Gastrocnemius medialis (tissue), 4 donors: ENCODE measurements at regions not wholly inside any gene's neighbourhood (a gene's known extent, or its start where the extent isn't known, plus 50 kb on each side); places are given as distances from the start of the nearest gene placed in this dataset.

Source experiments
- ATAC-seq, 2 donors: fragments of 150-250 bp; one replicate each; pipeline ENCODE4 v1.9.1; 2016
- DNase-seq, 2 donors: peaks; one replicate each; pipeline ENCODE4 v3.0.0-alpha.2; 2019
- H3K27ac ChIP-seq, 4 donors: fragments of 200-600 bp; sonication (generic); 1 replicate in 1 of 4; 2 replicates in 3 of 4; pipeline ENCODE4 v1.5.1; 2016 to 2018; ENCODE audit warnings: mild to moderate bottlenecking in 2 of 4, moderate library complexity in 1 of 4
- H3K27me3 ChIP-seq, 3 donors: fragments of 200-600 bp; sonication (generic) in 2 of 3; 1 replicate in 1 of 3; 2 replicates in 2 of 3; pipeline versions ENCODE4 v1.5.1 to v1.6.0; 2016 to 2019; ENCODE audit warnings: mild to moderate bottlenecking in 1 of 3, moderate library complexity in 1 of 3
- H3K36me3 ChIP-seq, 2 donors: fragments of 200-600 bp; sonication (generic) in 1 of 2; one replicate each; pipeline ENCODE4 v1.5.1; 2017 to 2018
- H3K4me1 ChIP-seq, 2 donors: fragments of 200-600 bp; sonication (generic) in 1 of 2; one replicate each; pipeline ENCODE4 v1.5.1; 2016 to 2017; ENCODE audit warnings: mild to moderate bottlenecking in 2 of 2
- H3K4me3 ChIP-seq, 4 donors: fragments of 200-600 bp; sonication (generic) in 3 of 4; 1 replicate in 1 of 4; 2 replicates in 3 of 4; pipeline ENCODE4 v1.5.1; 2016 to 2019; ENCODE audit warnings: mild to moderate bottlenecking in 2 of 4
- H3K9me3 ChIP-seq, 3 donors: fragments of 200-600 bp; sonication (generic) in 2 of 3; 1 replicate in 1 of 3; 2 replicates in 2 of 3; pipeline ENCODE4 v1.5.1; 2016 to 2019
- CTCF ChIP-seq, 5 experiments: fragments of 450-650 bp in 3 of 5; fragments of 200-600 bp in 2 of 5; sonication (generic) in 2 of 5; IDR thresholded peaks in 4 of 5; conservative IDR thresholded peaks in 1 of 5; 1 replicate in 4 of 5; 2 replicates in 1 of 5; pipeline ENCODE4 v1.5.1; 2016 to 2019; ENCODE audit warnings: antibody characterized with exemption in 5 of 5, mild to moderate bottlenecking in 3 of 5, moderate library complexity in 3 of 5
- POLR2A ChIP-seq, 2 donors: fragments of 450-650 bp; IDR thresholded peaks; one replicate each; pipeline ENCODE4 v1.6.1; 2017; ENCODE audit warnings: antibody characterized with exemption in 2 of 2, mild to moderate bottlenecking in 2 of 2, moderate library complexity in 2 of 2
- in situ Hi-C, 4 donors: fragments of 200-750 bp; cut with MboI; loops; one replicate each; pipeline versions ENCODE4 v1.15.0 to v1.8.0; 2017; ENCODE audit warnings: low sequenced_read_pairs in 4 of 4
- intact Hi-C: fragments of 100-400 bp; cut with DNase I; formaldehyde crosslinking; loops from one replicate; pipeline ENCODE4 v1.15.1; 2023; ENCODE audit warnings: low total_unique reads

DNA sequence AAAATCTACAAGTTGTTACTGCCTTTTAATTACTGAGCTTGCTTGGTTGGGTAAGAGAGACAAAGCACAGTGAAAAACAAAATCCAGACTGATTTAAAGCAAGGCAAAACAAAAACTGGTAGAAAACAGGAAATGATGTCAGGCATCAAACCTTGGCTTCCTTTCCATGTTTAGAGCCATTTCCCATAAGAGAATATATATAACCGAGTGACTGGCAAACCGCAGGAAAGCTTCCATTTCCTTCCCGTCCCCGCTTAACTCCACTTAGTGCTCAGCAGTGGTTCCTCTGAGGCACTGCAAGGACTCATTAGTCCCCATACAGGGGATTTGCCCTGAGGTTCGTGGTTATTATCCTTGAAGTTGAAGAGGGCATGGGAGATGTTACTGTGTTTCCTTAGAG is 446.3 kb downstream of the LPIN1 start:
- H3K9me3 ChIP-seq: no peaks in the 10 kb centered on the region
- H3K4me3 ChIP-seq: no peak overlapping the region
- DNase-seq (no peak), ATAC-seq (no peak)
- in situ Hi-C loops: no loop called here
- H3K4me1 ChIP-seq: no peaks in the 10 kb centered on the region
- no peaks in the 10 kb centered on the region for H3K36me3 ChIP-seq
- H3K27ac ChIP-seq: peak overlapping the region in 3 of 4 donors; percentile 29 to 53 (median 35)
- intact Hi-C loops: no loop called here
- TF ChIP-seq POLR2A (IDR thresholded peaks at IDR 0.05) (no peak), CTCF (IDR thresholded peaks at IDR 0.05 in 4 of 5, conservative IDR thresholded peaks at IDR 0.05 in 1 of 5) (no peak)
- H3K27me3 ChIP-seq: no peaks in the 10 kb centered on the region

DNA sequence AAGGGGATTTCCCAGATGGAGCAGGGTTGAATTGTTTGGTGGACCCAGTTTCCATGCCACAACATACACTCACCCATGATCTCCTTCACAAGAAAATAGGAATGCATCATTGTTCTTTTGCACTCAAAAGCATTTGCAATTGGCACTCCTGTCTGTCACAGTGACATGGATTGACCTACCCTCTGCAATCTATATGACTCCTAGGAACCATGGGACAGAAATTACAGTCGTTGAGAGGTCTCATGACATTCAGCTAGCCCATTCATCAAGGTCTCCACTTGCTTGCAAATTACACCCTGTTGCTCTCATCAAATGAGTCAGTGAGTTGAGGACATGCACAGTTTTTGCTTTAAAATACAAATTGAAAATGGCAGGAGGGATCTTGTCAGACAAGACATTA is 448.5 kb downstream of the LPIN1 start:
- no peaks in the 10 kb centered on the region for H3K27me3 ChIP-seq
- H3K4me1 ChIP-seq: no peaks in the 10 kb centered on the region
- in situ Hi-C loops (no loop called here), intact Hi-C loops (no loop called here)
- no peaks in the 10 kb centered on the region for H3K9me3 ChIP-seq
- DNase-seq (no peak), ATAC-seq (no peak)
- H3K27ac ChIP-seq: no peak overlapping the region
- TF ChIP-seq CTCF (IDR thresholded peaks at IDR 0.05 in 4 of 5, conservative IDR thresholded peaks at IDR 0.05 in 1 of 5): no peak
- no peak for TF ChIP-seq POLR2A (IDR thresholded peaks at IDR 0.05)
- H3K4me3 ChIP-seq: no peak overlapping the region
- no peaks in the 10 kb centered on the region for H3K36me3 ChIP-seq

GRCh38 chr2:12196495-12196894 is 450.1 kb downstream of the LPIN1 start:
- intact Hi-C loops (no loop called here), in situ Hi-C loops (no loop called here)

DNA sequence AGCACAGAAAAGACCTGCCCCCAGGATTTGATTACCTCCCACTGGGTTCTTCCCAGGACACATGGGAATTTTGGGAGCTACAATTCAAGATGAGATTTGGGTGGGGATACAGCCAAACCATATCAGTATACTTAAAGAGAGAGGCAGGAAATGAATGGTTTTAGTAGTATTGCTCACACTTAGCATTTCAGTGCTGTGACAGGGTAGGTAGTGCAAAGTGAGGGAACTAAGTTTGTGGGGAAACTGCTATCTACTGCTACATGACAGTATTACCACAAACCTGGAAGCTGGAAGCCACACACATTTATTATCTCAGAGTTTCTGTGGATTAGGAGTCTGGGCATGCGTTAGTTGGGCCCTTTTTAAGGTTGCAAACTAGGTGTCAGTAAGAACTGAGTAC is 450.7 kb downstream of the LPIN1 start:
- in situ Hi-C loops: no loop called here
- TF ChIP-seq POLR2A (IDR thresholded peaks at IDR 0.05) (no peak), CTCF (IDR thresholded peaks at IDR 0.05 in 4 of 5, conservative IDR thresholded peaks at IDR 0.05 in 1 of 5) (no peak)
- H3K36me3 ChIP-seq: no peaks in the 10 kb centered on the region
- no peaks in the 10 kb centered on the region for H3K27me3 ChIP-seq
- H3K4me3 ChIP-seq: no peak overlapping the region
- no peak for ATAC-seq
- DNase-seq: no peak
- H3K9me3 ChIP-seq: no peaks in the 10 kb centered on the region
- H3K4me1 ChIP-seq: no peaks in the 10 kb centered on the region
- intact Hi-C loops: no loop called here
- H3K27ac ChIP-seq: no peak overlapping the region

More at GRCh38 chr2:12196495-12196894, 450.1 kb downstream of the LPIN1 start:
- Histone ChIP-seq H3K9me3 (no peaks in the 10 kb centered on the region), H3K36me3 (no peaks in the 10 kb centered on the region), H3K27me3 (no peaks in the 10 kb centered on the region), H3K27ac (no peak overlapping the region), H3K4me3 (no peak overlapping the region), H3K4me1 (no peaks in the 10 kb centered on the region)
- no peak for DNase-seq
- no peak for ATAC-seq
- TF ChIP-seq CTCF (IDR thresholded peaks at IDR 0.05 in 4 of 5, conservative IDR thresholded peaks at IDR 0.05 in 1 of 5) (no peak), POLR2A (IDR thresholded peaks at IDR 0.05) (no peak)

- Histone ChIP-seq H3K27me3 (no peaks in the 10 kb centered on the region), H3K27ac (no peak overlapping the region), H3K36me3 (no peaks in the 10 kb centered on the region), H3K9me3 (no peaks in the 10 kb centered on the region), H3K4me3 (no peak overlapping the region), H3K4me1 (no peaks in the 10 kb centered on the region)
- TF ChIP-seq POLR2A (IDR thresholded peaks at IDR 0.05) (no peak), CTCF (IDR thresholded peaks at IDR 0.05 in 4 of 5, conservative IDR thresholded peaks at IDR 0.05 in 1 of 5) (no peak)
- DNase-seq (no peak), ATAC-seq (no peak)
- intact Hi-C loops: no loop called here
- in situ Hi-C loops: no loop called here
Observed at GRCh38 chr2:12199491-12200211, 453.2 kb downstream of the LPIN1 start.
